Smooth muscle cell (in vitro differentiated cells): ENCODE measurements at regions not wholly inside any gene's neighbourhood (a gene's known extent, or its start where the extent isn't known, plus 50 kb on each side); places are given as distances from the start of the nearest gene placed in this dataset.

Source experiments
- DNase-seq: peaks from one replicate; lab custom pipeline; 2025; ENCODE audit not compliant: unreplicated experiment; lab: John Stamatoyannopoulos, UW
- H2AFZ ChIP-seq: fragments of 200-600 bp; sonication (generic); 2 replicates; pipeline ENCODE4 v1.6.0; 2016; ENCODE audit warnings: antibody characterized with exemption, low read depth, mild to moderate bottlenecking
- H3F3A ChIP-seq: fragments of 200-600 bp; sonication (generic); 2 replicates; pipeline ENCODE4 v1.6.0; 2017; ENCODE audit warnings: antibody characterized with exemption, low read depth
- H3K27ac ChIP-seq: fragments of 200-600 bp; sonication (generic); 2 replicates; pipeline ENCODE4 v1.5.1; 2016; ENCODE audit warnings: low read depth, mild to moderate bottlenecking
- H3K27me3 ChIP-seq: fragments of 200-600 bp; sonication (generic); 2 replicates; pipeline ENCODE4 v1.6.1; 2016; ENCODE audit warnings: low read depth, mild to moderate bottlenecking
- H3K36me3 ChIP-seq: fragments of 200-600 bp; sonication (generic); 2 replicates; pipeline ENCODE4 v1.5.1; 2016; ENCODE audit warnings: low read depth
- H3K4me1 ChIP-seq: fragments of 200-600 bp; sonication (generic); 2 replicates; pipeline ENCODE4 v1.5.1; 2016; ENCODE audit warnings: low read depth
- H3K4me2 ChIP-seq: fragments of 200-600 bp; sonication (generic); 2 replicates; pipeline ENCODE4 v1.6.0; 2016; ENCODE audit warnings: mild to moderate bottlenecking
- H3K4me3 ChIP-seq: fragments of 200-600 bp; sonication (generic); 2 replicates; pipeline ENCODE4 v1.5.1; 2016; ENCODE audit warnings: mild to moderate bottlenecking
- H3K79me2 ChIP-seq: fragments of 200-600 bp; sonication (generic); 2 replicates; pipeline ENCODE4 v1.6.0; 2016; ENCODE audit warnings: low read depth, mild to moderate bottlenecking
- H3K9ac ChIP-seq: fragments of 200-600 bp; sonication (generic); 2 replicates; pipeline ENCODE4 v1.6.0; 2016; ENCODE audit warnings: low read depth
- H3K9me3 ChIP-seq: fragments of 200-600 bp; sonication (generic); replicated peaks from 2 replicates; pipeline ENCODE4 v1.5.1; 2016; ENCODE audit warnings: low read depth
- H4K20me1 ChIP-seq: fragments of 200-600 bp; sonication (generic); 2 replicates; pipeline ENCODE4 v1.6.0; 2016; ENCODE audit warnings: low read depth
- WGBS: methylation state at CpG from one replicate; pipeline ENCODE4 v1.1.7; 2016; ENCODE audit warnings: low lambda C conversion rate; 5-methylcytosine and 5-hydroxymethylcytosine counted together
- TF ChIP-seq, protein P1 (sequence below): fragments of 200-600 bp; sonication (generic); IDR thresholded peaks from 2 replicates; pipeline ENCODE4 v1.5.1; 2017; ENCODE audit warnings: borderline replicate concordance, mild to moderate bottlenecking, antibody characterized with exemption; ENCODE audit not compliant: insufficient read depth, poor library complexity, severe bottlenecking

DNA sequence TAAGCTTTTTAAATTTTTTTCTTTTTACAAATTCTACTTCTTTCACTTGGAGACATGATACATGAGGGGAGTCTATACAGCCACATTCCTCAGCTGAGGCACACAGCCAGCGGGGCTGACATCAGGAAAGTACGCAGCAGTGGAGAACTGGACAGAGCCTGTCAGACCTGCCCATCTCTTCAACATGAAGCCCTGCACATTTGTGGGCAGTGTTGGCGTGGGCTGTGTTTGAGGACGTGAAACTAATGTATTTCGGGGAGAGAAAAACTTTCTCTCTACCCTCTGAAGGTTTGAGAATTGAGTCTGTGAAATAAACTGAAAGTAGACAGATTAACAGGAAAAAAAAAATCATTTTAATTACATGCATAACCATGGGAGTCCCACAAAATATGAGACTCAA is 84.8 kb upstream of the HTATIP2 start:
- no peak for DNase-seq
- Histone ChIP-seq H4K20me1 (no peaks in the 10 kb centered on the region), H3K4me3 (no peak overlapping the region), H3K27ac (no peak overlapping the region), H3K27me3 (peaks cover 20% of the 10 kb centered on the region), H3K4me1 (peaks cover 47% of the 10 kb centered on the region), H3K4me2 (no peak overlapping the region), H3K9ac (no peak overlapping the region), H2AFZ (no peak overlapping the region), H3K9me3 (no peaks in the 10 kb centered on the region), H3K79me2 (no peaks in the 10 kb centered on the region), H3F3A (no peaks in the 10 kb centered on the region), H3K36me3 (no peaks in the 10 kb centered on the region)
- WGBS: 87% methylated on average over 5 of the region's 5 CpGs
- TF ChIP-seq, protein P1, sequence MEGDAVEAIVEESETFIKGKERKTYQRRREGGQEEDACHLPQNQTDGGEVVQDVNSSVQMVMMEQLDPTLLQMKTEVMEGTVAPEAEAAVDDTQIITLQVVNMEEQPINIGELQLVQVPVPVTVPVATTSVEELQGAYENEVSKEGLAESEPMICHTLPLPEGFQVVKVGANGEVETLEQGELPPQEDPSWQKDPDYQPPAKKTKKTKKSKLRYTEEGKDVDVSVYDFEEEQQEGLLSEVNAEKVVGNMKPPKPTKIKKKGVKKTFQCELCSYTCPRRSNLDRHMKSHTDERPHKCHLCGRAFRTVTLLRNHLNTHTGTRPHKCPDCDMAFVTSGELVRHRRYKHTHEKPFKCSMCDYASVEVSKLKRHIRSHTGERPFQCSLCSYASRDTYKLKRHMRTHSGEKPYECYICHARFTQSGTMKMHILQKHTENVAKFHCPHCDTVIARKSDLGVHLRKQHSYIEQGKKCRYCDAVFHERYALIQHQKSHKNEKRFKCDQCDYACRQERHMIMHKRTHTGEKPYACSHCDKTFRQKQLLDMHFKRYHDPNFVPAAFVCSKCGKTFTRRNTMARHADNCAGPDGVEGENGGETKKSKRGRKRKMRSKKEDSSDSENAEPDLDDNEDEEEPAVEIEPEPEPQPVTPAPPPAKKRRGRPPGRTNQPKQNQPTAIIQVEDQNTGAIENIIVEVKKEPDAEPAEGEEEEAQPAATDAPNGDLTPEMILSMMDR: no peak

DNA sequence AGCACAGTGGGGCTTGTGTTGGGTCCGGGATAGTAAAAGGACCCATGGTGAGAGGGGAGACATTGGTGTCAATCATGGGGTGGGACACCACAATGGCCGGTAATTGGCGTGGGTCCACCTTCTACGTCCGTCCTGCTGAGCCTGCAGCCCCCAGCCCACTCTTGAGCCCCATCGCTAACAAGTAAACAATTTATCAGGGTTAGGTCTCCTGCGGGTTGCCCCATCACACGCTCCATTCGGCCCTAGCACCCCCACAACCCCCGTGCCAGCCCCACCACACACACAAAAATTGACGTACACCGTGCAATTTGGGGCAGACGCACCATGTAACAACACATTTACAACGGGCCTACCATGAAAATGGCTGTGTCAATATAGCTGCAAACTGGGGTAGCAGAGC is 86.5 kb upstream of the HTATIP2 start:
- DNase-seq: no peak
- TF ChIP-seq, protein P1: no peak
- no peak overlapping the region for H3K27ac ChIP-seq
- WGBS: 96% methylated on average over 14 of the region's 14 CpGs
- no peaks in the 10 kb centered on the region for H3K79me2 ChIP-seq
- no peak overlapping the region for H3K4me3 ChIP-seq
- H3K27me3 ChIP-seq: peaks cover 20% of the 10 kb centered on the region
- H3K4me2 ChIP-seq: no peak overlapping the region
- H3K9ac ChIP-seq: no peak overlapping the region
- H2AFZ ChIP-seq: no peak overlapping the region
- peaks cover 60% of the 10 kb centered on the region for H3K4me1 ChIP-seq
- H4K20me1 ChIP-seq: no peaks in the 10 kb centered on the region
- no peaks in the 10 kb centered on the region for H3K36me3 ChIP-seq
- no peaks in the 10 kb centered on the region for H3F3A ChIP-seq
- H3K9me3 ChIP-seq: no peaks in the 10 kb centered on the region

GRCh38 chr11:20275987-20276965 is 87.2 kb upstream of the HTATIP2 start:
- Histone ChIP-seq H2AFZ (no peak overlapping the region), H3K36me3 (no peaks in the 10 kb centered on the region), H3K27me3 (peaks cover 20% of the 10 kb centered on the region), H3K4me2 (no peak overlapping the region), H3K4me3 (no peak overlapping the region), H3K27ac (no peak overlapping the region), H4K20me1 (no peaks in the 10 kb centered on the region), H3F3A (no peaks in the 10 kb centered on the region), H3K9ac (no peak overlapping the region), H3K79me2 (no peaks in the 10 kb centered on the region), H3K4me1 (peaks cover 63% of the 10 kb centered on the region), H3K9me3 (no peaks in the 10 kb centered on the region)
- TF ChIP-seq, protein P1: no peak
- DNase-seq: no peak
- 91% methylated on average over 15 of the region's 15 CpGs for WGBS
